K562 (cell line): ENCODE measurements at regions not wholly inside any gene's neighbourhood (a gene's known extent, or its start where the extent isn't known, plus 50 kb on each side); places are given as distances from the start of the nearest gene placed in this dataset.
"Not testable (repeated sequence)": the region's sequence is repeated elsewhere in the genome, so short reads cannot be mapped to it uniquely, and the experiment has no call there.

ENCODE experiments used
- ATAC-seq: fragments of 200-7000 bp; cut with Tn5 transposase; 3 replicates; pipeline ENCODE4 v1.9.1; 2020; ENCODE audit warnings: moderate library complexity
- BruUV-seq: library from RNA; stranded (reverse); fragments of 400-500 nt; replicated peaks from 2 replicates; lab custom pipeline; 2021; lab: Mats Ljungman, UMichigan
- CTCF ChIA-PET: fragments of 300-600 bp; formaldehyde crosslinking; extraction: SDS; loops from one replicate; lab custom pipeline; 2021; ENCODE audit warnings: low intra/inter-chr PET ratio; lab: Yijun Ruan, JAX
- POLR2A ChIA-PET: fragments of 300-600, 350-650 bp; sonication (Branson Sonifier 250); formaldehyde crosslinking; extraction: SDS; loops from one replicate; lab custom pipeline; 2021; ENCODE audit warnings: antibody characterized with exemption, inconsistent platforms; lab: Yijun Ruan, JAX
- DNase-seq, 4 experiments: peaks; one replicate each; pipeline versions ENCODE4 v3.0.0 to v3.0.0-alpha.2; 2011 to 2018; ENCODE audit warnings: low spot score in 3 of 4, mixed read lengths in 3 of 4; ENCODE audit errors: extremely low read depth in 1 of 4
- FAIRE-seq: peaks from 2 replicates; lab custom pipeline; 2011; peaks lifted over from hg19 to GRCh38; lab: Jason Lieb, UNC
- H2AFZ ChIP-seq: 2 replicates; pipeline ENCODE4 v1.6.0; 2011; ENCODE audit warnings: low read depth, low read length, control low read depth, inconsistent platforms
- H3K27ac ChIP-seq: fragments of 200-600 bp; 3 replicates; pipeline ENCODE4 v1.8.0; 2011; ENCODE audit warnings: low read depth, mild to moderate bottlenecking, control low read depth, inconsistent platforms, low read length, moderate library complexity, mixed read lengths; ENCODE audit errors: extremely low read depth
- H3K27me3 ChIP-seq, 2 experiments: fragments of 300-600 bp in 1 of 2; 2 replicates in 1 of 2; 3 replicates in 1 of 2; pipeline versions ENCODE4 v1.6.0 to v1.8.0; 2011; ENCODE audit warnings: inconsistent platforms in 2 of 2, low read length in 2 of 2, mild to moderate bottlenecking in 1 of 2, mixed read lengths in 1 of 2, moderate library complexity in 1 of 2; ENCODE audit not compliant: control insufficient read depth in 2 of 2, insufficient read depth in 2 of 2
- H3K36me3 ChIP-seq: fragments of 300-600 bp; 3 replicates; pipeline ENCODE4 v1.8.0; 2011; ENCODE audit warnings: mild to moderate bottlenecking, low read length, inconsistent platforms; ENCODE audit not compliant: control insufficient read depth, insufficient read depth
- H3K4me1 ChIP-seq, 2 experiments: fragments of 200-600 bp in 1 of 2; replicated peaks in 1 of 2; 2 replicates in 1 of 2; 3 replicates in 1 of 2; pipeline versions ENCODE4 v1.5.1 to v1.8.0; 2011; ENCODE audit warnings: inconsistent platforms in 2 of 2, low read length in 2 of 2, mild to moderate bottlenecking in 1 of 2, mixed read lengths in 1 of 2, moderate library complexity in 1 of 2; ENCODE audit not compliant: control insufficient read depth in 2 of 2, insufficient read depth in 2 of 2
- H3K4me2 ChIP-seq: 2 replicates; pipeline ENCODE4 v1.6.1; 2011; ENCODE audit warnings: low read length, control low read depth, inconsistent platforms, mixed read lengths; ENCODE audit not compliant: insufficient read depth
- H3K4me3 ChIP-seq: fragments of 200-600 bp; sonication (generic), shearing (Covaris generic); 2 replicates; pipeline ENCODE4 v1.5.1; 2016; ENCODE audit warnings: control low read depth, inconsistent platforms
- H3K79me2 ChIP-seq: fragments of 200-600 bp; 3 replicates; pipeline ENCODE4 v1.8.0; 2011; ENCODE audit warnings: low read length, inconsistent platforms; ENCODE audit not compliant: control insufficient read depth, insufficient read depth
- H3K9ac ChIP-seq, 2 experiments: 2 replicates each; pipeline versions ENCODE4 v1.6.0 to v1.6.1; 2011; ENCODE audit warnings: low read depth in 2 of 2, low read length in 2 of 2, control low read depth in 1 of 2, inconsistent platforms in 1 of 2, mild to moderate bottlenecking in 1 of 2, mixed read lengths in 1 of 2; ENCODE audit not compliant: insufficient read depth in 1 of 2
- H3K9me1 ChIP-seq: one replicate; pipeline ENCODE4 v1.6.0; 2011; ENCODE audit warnings: inconsistent platforms, mild to moderate bottlenecking, low read length, moderate library complexity; ENCODE audit not compliant: control insufficient read depth, insufficient read depth
- H3K9me3 ChIP-seq: replicated peaks from 2 replicates; pipeline ENCODE4 v1.5.1; 2011; ENCODE audit warnings: low read depth, low read length, inconsistent platforms; ENCODE audit not compliant: control insufficient read depth, insufficient read depth
- H4K20me1 ChIP-seq: replicated peaks from 2 replicates; pipeline ENCODE4 v1.6.1; 2011; ENCODE audit warnings: low read length, inconsistent platforms, mixed read lengths; ENCODE audit not compliant: control insufficient read depth, insufficient read depth
- WGBS: fragments of 100-300 bp; shearing (Covaris generic); methylation state at CpG from one replicate; pipeline ENCODE4 v1.1.6; 2016; ENCODE audit warnings: low coverage, mixed read lengths; ENCODE audit not compliant: insufficient coverage; ENCODE audit errors: missing lambda C conversion rate; 5-methylcytosine and 5-hydroxymethylcytosine counted together
- in situ Hi-C: fragments of 300-500 bp; cut with MboI; formaldehyde crosslinking; loops from 4 replicates; pipeline ENCODE4 v1.15.0; 2018; ENCODE audit warnings: inconsistent platforms, mixed read lengths
- intact Hi-C: fragments of 100-400 bp; cut with micrococcal nuclease; formaldehyde crosslinking; loops from 2 replicates; pipeline ENCODE4 v1.14.2; 2022

DNA sequence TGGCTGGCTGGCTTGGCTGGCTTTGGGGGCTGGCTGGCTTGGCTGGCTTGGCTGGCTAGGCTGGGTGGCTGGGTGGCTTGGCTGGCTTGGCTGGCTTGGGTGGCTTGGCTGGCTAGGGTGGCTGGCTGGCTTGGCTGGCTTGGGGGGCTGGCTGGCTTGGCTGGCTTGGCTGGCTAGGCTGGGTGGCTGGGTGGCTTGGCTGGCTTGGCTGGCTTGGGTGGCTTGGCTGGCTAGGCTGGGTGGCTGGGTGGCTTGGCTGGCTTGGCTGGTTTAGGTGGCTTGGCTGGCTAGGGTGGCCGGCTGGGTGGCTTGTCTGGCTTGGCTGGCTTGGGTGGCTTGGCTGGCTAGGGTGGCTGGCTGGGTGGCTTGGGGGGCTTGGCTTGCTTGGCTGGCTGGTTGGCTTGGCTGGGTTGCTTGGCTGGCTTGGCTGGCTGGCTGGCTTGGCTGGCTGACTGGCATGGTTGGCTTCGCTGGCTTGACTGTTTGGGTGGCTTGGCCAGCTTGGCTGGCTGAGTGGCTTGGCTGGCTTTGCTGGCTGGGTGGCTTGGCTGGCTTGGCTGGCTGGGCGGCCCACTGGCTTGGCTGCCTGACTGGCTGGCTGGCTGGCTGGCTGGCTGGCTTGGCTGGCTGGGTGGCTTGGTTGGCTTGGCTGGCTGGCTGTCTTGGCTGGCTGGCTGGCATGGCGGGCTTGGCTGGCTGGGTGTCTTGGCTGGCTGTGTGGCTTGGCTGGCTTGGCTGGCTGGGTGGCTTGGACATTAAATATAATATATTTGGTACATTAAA, 246.3 kb upstream of the POTEB2 start:
- H3K79me2 ChIP-seq, in situ Hi-C loops, H3K36me3 ChIP-seq, H4K20me1 ChIP-seq, H3K4me2 ChIP-seq, H3K4me1 ChIP-seq, ATAC-seq, H3K9ac ChIP-seq, FAIRE-seq, POLR2A ChIA-PET, DNase-seq, H3K9me1 ChIP-seq, H3K27ac ChIP-seq, intact Hi-C loops, CTCF ChIA-PET, BruUV-seq, H2AFZ ChIP-seq, H3K27me3 ChIP-seq, H3K9me3 ChIP-seq, H3K4me3 ChIP-seq: not testable (repeated sequence)
- WGBS, result 0% methylated on average over 1 of the region's 4 CpGs

DNA sequence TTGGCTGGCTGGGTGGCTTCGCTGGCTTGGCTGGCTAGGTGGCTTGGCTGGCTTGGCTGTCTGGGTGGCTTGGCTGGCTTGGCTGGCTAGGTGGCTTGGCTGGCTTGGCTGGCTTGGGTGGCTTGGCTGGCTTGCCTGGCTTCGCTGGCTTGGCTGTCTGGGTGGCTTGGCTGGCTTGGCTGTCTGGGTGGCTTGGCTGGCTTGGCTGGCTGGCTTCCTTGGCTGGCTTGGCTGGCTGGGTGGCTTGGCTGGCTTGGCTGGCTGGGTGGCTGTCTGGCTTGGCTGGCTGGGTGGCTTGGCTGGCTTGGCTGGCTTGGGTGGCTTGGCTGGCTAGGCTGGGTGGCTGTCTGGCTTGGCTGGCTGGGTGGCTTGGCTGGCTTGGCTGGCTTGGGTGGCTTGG, 245.7 kb upstream of the POTEB2 start:
- H3K4me2 ChIP-seq, in situ Hi-C loops, H2AFZ ChIP-seq, H3K27me3 ChIP-seq, FAIRE-seq, H3K4me1 ChIP-seq, H3K9me3 ChIP-seq, ATAC-seq, H3K79me2 ChIP-seq, CTCF ChIA-PET, POLR2A ChIA-PET, DNase-seq, BruUV-seq, H4K20me1 ChIP-seq, H3K9ac ChIP-seq, intact Hi-C loops, H3K27ac ChIP-seq, H3K36me3 ChIP-seq, H3K9me1 ChIP-seq, H3K4me3 ChIP-seq: not testable (repeated sequence)
- 4% methylated on average over 1 of the region's 2 CpGs for WGBS

DNA sequence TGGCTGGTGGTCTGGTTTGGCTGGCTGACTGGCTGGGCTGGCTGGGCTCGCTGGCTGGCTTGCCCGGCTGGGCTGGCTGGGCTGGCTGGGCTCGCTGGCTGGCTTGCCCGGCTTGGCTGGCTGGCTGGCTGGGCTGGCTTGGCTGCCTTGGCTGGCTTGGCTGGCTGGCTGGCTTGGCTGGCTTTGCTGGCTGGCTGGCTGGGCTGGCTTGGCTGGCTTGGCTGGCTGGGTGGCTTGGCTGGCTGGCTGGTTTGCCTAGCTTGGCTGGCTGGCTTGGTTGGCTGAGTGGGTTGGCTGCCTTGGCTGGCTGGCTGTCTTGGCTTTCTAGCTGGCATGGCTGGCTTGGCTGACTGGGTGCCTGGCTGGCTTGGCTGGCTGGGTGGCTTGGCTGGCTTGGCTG, 245.1 kb upstream of the POTEB2 start:
- H3K4me3 ChIP-seq, DNase-seq, H3K9me3 ChIP-seq, H3K9ac ChIP-seq, H3K79me2 ChIP-seq, H3K4me2 ChIP-seq, H3K4me1 ChIP-seq, POLR2A ChIA-PET, H3K9me1 ChIP-seq, CTCF ChIA-PET, ATAC-seq, H3K36me3 ChIP-seq, H3K27me3 ChIP-seq, BruUV-seq, FAIRE-seq, H4K20me1 ChIP-seq, intact Hi-C loops, H2AFZ ChIP-seq, H3K27ac ChIP-seq, in situ Hi-C loops: not testable (repeated sequence)
- WGBS, result no CpG with 5 or more reads among the region's 4 CpGs

DNA sequence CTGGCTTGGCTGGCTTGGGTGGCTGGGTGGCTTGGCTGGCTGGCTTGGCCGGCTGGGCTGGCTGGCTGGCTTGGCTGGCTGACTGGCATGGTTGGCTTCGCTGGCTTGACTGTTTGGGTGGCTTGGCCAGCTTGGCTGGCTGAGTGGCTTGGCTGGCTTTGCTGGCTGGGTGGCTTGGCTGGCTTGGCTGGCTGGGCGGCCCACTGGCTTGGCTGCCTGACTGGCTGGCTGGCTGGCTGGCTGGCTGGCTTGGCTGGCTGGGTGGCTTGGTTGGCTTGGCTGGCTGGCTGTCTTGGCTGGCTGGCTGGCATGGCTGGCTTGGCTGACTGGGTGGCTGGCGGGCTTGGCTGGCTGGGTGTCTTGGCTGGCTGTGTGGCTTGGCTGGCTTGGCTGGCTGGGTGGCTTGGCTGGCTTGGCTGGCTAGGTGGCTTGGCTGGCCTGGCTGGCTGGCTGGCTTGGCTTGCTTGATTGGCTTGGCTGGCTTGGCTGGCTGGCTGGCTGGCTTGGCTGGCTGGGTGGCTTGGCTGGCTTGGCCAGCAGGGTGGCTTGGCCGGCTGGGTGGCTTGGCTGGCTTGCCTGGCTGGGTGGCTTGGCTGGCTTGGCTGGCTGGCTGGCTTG, 244.2 kb upstream of the POTEB2 start:
- in situ Hi-C loops, H3K36me3 ChIP-seq, DNase-seq, FAIRE-seq, H3K4me1 ChIP-seq, H3K79me2 ChIP-seq, H3K27me3 ChIP-seq, H4K20me1 ChIP-seq, BruUV-seq, H3K27ac ChIP-seq, ATAC-seq, H3K9me3 ChIP-seq, H3K4me3 ChIP-seq, intact Hi-C loops, H3K9ac ChIP-seq, CTCF ChIA-PET, H3K9me1 ChIP-seq, H2AFZ ChIP-seq, POLR2A ChIA-PET, H3K4me2 ChIP-seq: not testable (repeated sequence)
- 7% methylated on average over 3 of the region's 5 CpGs for WGBS
